ENCODE measurements at regions not wholly inside any gene's neighbourhood (a gene's known extent, or its start where the extent isn't known, plus 50 kb on each side); places are given as distances from the start of the nearest gene placed in this dataset.

GRCh38 chr6:109257494-109257893 lies 124.8 kb downstream of the CD164 start (continued):
- TF ChIP-seq IRF1 (CRISPR knock-in tag; IDR thresholded peaks at IDR 0.05; ENCODE audit: borderline replicate concordance) (no peak), FUS (optimal IDR thresholded peaks at IDR 0.05; ENCODE audit: low read depth, low read length) (no peak), E2F1 (CRISPR knock-in tag; IDR thresholded peaks at IDR 0.05) (no peak)

- CTCF ChIA-PET (ENCODE audit: low intra/inter-chr PET ratio): no interaction called here
- H3K27ac ChIP-seq (ENCODE audit: extremely low read depth, low read depth, low read length): no peak overlapping the region
- WGBS (ENCODE audit: insufficient coverage, low coverage, missing lambda C conversion rate): 38% methylated on average over 4 of the region's 4 CpGs
- no peak for FAIRE-seq
- no peaks in the 10 kb centered on the region for H3K27me3 ChIP-seq (ENCODE audit: control insufficient read depth in 2 of 2, insufficient read depth in 2 of 2, low read length in 2 of 2)
- no peak overlapping the region for H3K4me3 ChIP-seq
- H3K36me3 ChIP-seq (ENCODE audit: control insufficient read depth, insufficient read depth, low read length): no peaks in the 10 kb centered on the region
- TF ChIP-seq NKRF (IDR thresholded peaks at IDR 0.05; ENCODE audit: borderline replicate concordance) (no peak), GABPA (tag; conservative IDR thresholded peaks at IDR 0.05; ENCODE audit: low read depth) (no peak), STAG1 (CRISPR knock-in tag; IDR thresholded peaks at IDR 0.05; ENCODE audit: borderline replicate concordance) (no peak), PML (IDR thresholded peaks at IDR 0.05; ENCODE audit: low read length) (no peak), JUNB (CRISPR knock-in tag; conservative IDR thresholded peaks at IDR 0.05) (no peak), MCM7 (IDR thresholded peaks at IDR 0.05) (no peak), IFI16 (CRISPR knock-in tag; IDR thresholded peaks at IDR 0.05) (no peak)
- POLR2A ChIA-PET: interaction anchor here (0.7 kb wide), 1 partner anchor 13 kb away, joined by 3 read pairs; no protein-coding TSS in a partner anchor
- 0 out of 2 replicates have a peak overlapping the region, but pooled peaks have one; percentile 27 for H2AFZ ChIP-seq (ENCODE audit: low read depth, low read length)
- ATAC-seq: peak; percentile 47; the same call in 2 of the 3 replicates
- 0 out of 5 replicates have a peak, but pooled peaks cover 3% of the 10 kb centered on the region in 2 experiments for H3K4me1 ChIP-seq (replicated peaks in 1 of 2; ENCODE audit: control insufficient read depth in 2 of 2, insufficient read depth in 2 of 2, low read length in 2 of 2)
- no peak for DNase-seq (ENCODE audit: extremely low read depth in 1 of 4, low spot score in 3 of 4)
- intact Hi-C loops (cut with micrococcal nuclease) (no loop called here), in situ Hi-C loops (cut with MboI) (no loop called here)
- no peak overlapping the region for H3K4me2 ChIP-seq (ENCODE audit: insufficient read depth, low read length)
- BruUV-seq (replicated peaks): no TSS peak
- no peaks in the 10 kb centered on the region for H4K20me1 ChIP-seq (replicated peaks; ENCODE audit: control insufficient read depth, insufficient read depth, low read length)
- H3K9me3 ChIP-seq (replicated peaks; ENCODE audit: control insufficient read depth, insufficient read depth, low read depth, low read length): no peaks in the 10 kb centered on the region
- H3K9me1 ChIP-seq (ENCODE audit: control insufficient read depth, insufficient read depth, low read length): no peaks in the 10 kb centered on the region
- no peak overlapping the region for H3K9ac ChIP-seq (ENCODE audit: insufficient read depth in 1 of 2, low read depth in 2 of 2, low read length in 2 of 2)
- H3K79me2 ChIP-seq (ENCODE audit: control insufficient read depth, insufficient read depth, low read length): no peaks in the 10 kb centered on the region
Observed at GRCh38 chr6:109255946-109256640, 126.2 kb downstream of the CD164 start.

Measured in K562 (cell line).